ENCODE measurements at regions not wholly inside any gene's neighbourhood (a gene's known extent, or its start where the extent isn't known, plus 50 kb on each side); places are given as distances from the start of the nearest gene placed in this dataset.

DNA sequence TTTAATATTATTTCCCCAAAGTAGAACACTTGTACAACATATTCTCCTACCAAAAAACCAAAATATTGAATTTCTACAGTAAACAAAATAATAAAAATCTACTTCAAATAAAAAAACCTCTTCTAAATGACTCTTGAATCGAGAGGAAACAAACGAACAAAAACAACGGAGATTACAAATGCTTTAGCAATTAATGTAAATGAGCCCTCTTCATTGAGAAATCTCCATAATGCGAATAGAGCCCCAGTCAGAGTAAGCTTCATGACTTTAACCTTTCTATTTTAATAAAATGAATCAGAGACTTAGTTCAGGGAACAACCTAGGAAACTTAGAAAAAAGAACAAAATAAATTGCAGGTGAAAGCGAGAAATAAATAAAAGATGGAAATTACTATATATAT lies 129.3 kb upstream of the SEMA6A start:
- TF ChIP-seq, protein P1, sequence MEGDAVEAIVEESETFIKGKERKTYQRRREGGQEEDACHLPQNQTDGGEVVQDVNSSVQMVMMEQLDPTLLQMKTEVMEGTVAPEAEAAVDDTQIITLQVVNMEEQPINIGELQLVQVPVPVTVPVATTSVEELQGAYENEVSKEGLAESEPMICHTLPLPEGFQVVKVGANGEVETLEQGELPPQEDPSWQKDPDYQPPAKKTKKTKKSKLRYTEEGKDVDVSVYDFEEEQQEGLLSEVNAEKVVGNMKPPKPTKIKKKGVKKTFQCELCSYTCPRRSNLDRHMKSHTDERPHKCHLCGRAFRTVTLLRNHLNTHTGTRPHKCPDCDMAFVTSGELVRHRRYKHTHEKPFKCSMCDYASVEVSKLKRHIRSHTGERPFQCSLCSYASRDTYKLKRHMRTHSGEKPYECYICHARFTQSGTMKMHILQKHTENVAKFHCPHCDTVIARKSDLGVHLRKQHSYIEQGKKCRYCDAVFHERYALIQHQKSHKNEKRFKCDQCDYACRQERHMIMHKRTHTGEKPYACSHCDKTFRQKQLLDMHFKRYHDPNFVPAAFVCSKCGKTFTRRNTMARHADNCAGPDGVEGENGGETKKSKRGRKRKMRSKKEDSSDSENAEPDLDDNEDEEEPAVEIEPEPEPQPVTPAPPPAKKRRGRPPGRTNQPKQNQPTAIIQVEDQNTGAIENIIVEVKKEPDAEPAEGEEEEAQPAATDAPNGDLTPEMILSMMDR (IDR thresholded peaks at IDR 0.05; ENCODE audit: control insufficient read depth, insufficient read depth, low read depth, low read length, missing control alignments), result no peak
- no peak for DNase-seq (ENCODE audit: low read depth)
- H3K4me3 ChIP-seq (ENCODE audit: control insufficient read depth, low read depth, low read length), result no peak overlapping the region

GRCh38 chr5:116703328-116703727 lies 128.7 kb upstream of the SEMA6A start:
- TF ChIP-seq, protein P1 (IDR thresholded peaks at IDR 0.05; ENCODE audit: control insufficient read depth, insufficient read depth, low read depth, low read length, missing control alignments), result no peak
- DNase-seq (ENCODE audit: low read depth), result no peak
- H3K4me3 ChIP-seq (ENCODE audit: control insufficient read depth, low read depth, low read length), result no peak overlapping the region

DNA sequence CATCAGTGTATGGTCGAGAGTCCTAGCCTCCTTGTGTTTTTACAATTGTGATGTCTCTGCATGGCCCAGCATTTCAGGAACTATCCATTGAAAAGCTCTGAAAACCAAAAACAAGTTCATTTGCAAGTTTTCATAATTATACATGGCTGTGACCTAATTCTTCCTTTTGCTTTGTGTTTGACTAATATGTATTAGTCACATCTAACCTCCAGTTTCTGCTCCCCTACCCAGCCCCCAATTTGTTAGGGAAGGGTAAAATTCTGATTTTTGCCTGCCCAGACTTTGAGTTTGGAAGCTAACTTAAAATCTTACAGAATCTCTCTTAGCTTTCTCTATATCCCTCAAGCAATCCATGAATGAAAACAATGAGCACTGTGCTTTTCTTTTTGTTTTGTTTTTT lies 128.2 kb upstream of the SEMA6A start:
- no peak overlapping the region for H3K4me3 ChIP-seq (ENCODE audit: control insufficient read depth, low read depth, low read length)
- TF ChIP-seq, protein P1 (IDR thresholded peaks at IDR 0.05; ENCODE audit: control insufficient read depth, insufficient read depth, low read depth, low read length, missing control alignments), result no peak
- no peak for DNase-seq (ENCODE audit: low read depth)

DNA sequence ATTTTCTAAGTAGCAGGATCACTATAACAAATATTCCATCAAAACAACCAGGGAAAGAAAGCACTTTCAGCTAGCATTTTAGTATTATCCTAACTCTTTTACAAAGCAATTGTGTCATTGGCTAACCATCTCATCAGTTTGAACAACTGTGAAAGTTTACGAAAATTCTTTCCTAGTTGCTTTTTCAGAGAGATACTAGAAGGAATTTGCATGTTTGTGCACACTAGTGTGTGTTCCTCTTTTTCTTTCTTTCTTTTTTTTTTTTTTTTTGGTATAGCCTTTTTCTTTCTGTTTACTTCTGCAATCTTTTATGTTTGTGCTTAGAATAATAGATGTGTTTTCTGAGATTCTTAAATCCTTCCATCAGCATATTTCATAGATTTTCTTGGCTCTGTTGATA lies 124.7 kb upstream of the SEMA6A start:
- no peak for DNase-seq (ENCODE audit: low read depth)
- TF ChIP-seq, protein P1 (IDR thresholded peaks at IDR 0.05; ENCODE audit: control insufficient read depth, insufficient read depth, low read depth, low read length, missing control alignments), result no peak
- no peak overlapping the region for H3K4me3 ChIP-seq (ENCODE audit: control insufficient read depth, low read depth, low read length)

DNA sequence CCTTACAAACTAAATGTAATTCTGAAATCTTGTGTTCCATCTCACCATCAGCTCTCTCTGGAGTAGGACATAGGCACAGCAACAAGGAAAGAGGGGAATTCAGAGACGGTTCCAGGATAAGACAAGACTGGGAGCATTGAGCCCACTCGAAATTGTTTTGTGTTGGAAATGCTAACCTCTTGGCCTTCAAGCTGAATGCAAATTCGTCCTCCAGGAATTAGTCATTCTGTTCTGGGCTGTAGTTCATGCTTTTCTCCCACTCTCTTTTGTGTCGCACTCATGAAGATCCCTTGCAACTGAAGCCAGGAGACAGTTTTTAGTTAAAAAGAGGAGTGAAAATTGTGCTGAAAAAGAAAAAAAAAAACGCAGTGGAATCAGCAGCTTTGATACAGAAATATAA lies 121.7 kb upstream of the SEMA6A start:
- no peak for DNase-seq (ENCODE audit: low read depth)
- no peak overlapping the region for H3K4me3 ChIP-seq (ENCODE audit: control insufficient read depth, low read depth, low read length)
- TF ChIP-seq, protein P1 (IDR thresholded peaks at IDR 0.05; ENCODE audit: control insufficient read depth, insufficient read depth, low read depth, low read length, missing control alignments), result no peak

DNA sequence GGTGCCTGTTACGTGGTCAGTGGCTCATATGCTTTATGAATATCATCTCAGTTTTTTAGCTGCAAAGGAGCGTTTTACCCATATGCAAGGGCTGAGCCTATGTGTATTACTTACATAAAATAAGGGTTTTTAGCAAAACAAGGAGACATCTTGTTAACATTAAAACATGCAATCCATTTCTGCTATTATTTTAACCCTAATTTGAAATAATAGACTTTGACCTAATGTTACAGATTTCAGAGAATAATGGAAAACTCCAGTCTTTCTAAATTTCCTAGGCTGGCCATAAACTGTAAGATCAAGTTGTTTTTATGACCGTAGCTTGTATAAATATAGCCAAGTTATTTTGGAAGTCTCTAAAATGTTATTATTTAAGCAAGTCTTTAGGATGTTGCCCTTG lies 121.1 kb upstream of the SEMA6A start:
- DNase-seq (ENCODE audit: low read depth), result no peak
- TF ChIP-seq, protein P1 (IDR thresholded peaks at IDR 0.05; ENCODE audit: control insufficient read depth, insufficient read depth, low read depth, low read length, missing control alignments), result no peak
- H3K4me3 ChIP-seq (ENCODE audit: control insufficient read depth, low read depth, low read length), result no peak overlapping the region

GRCh38 chr5:116686438-116686837 lies 111.8 kb upstream of the SEMA6A start:
- DNase-seq (ENCODE audit: low read depth), result no peak
- no peak overlapping the region for H3K4me3 ChIP-seq (ENCODE audit: control insufficient read depth, low read depth, low read length)
- TF ChIP-seq, protein P1 (IDR thresholded peaks at IDR 0.05; ENCODE audit: control insufficient read depth, insufficient read depth, low read depth, low read length, missing control alignments), result no peak
